ENCODE measurements at regions not wholly inside any gene's neighbourhood (a gene's known extent, or its start where the extent isn't known, plus 50 kb on each side); places are given as distances from the start of the nearest gene placed in this dataset.

GRCh38 chr10:78820007-78820362 is 248.8 kb upstream of the ZMIZ1 start:
- H3K36me3 ChIP-seq = no peaks in the 10 kb centered on the region
- H3K9me3 ChIP-seq = no peaks in the 10 kb centered on the region
- peaks cover 7% of the 10 kb centered on the region for H3K4me1 ChIP-seq
- H3K4me3 ChIP-seq = no peak overlapping the region
- TF ChIP-seq EP300 (IDR thresholded peaks at IDR 0.05) = no peak
- no peak for TF ChIP-seq POLR2A (IDR thresholded peaks at IDR 0.05)
- no peak for TF ChIP-seq POLR2AphosphoS5 (IDR thresholded peaks at IDR 0.05)
- TF ChIP-seq, protein P1, sequence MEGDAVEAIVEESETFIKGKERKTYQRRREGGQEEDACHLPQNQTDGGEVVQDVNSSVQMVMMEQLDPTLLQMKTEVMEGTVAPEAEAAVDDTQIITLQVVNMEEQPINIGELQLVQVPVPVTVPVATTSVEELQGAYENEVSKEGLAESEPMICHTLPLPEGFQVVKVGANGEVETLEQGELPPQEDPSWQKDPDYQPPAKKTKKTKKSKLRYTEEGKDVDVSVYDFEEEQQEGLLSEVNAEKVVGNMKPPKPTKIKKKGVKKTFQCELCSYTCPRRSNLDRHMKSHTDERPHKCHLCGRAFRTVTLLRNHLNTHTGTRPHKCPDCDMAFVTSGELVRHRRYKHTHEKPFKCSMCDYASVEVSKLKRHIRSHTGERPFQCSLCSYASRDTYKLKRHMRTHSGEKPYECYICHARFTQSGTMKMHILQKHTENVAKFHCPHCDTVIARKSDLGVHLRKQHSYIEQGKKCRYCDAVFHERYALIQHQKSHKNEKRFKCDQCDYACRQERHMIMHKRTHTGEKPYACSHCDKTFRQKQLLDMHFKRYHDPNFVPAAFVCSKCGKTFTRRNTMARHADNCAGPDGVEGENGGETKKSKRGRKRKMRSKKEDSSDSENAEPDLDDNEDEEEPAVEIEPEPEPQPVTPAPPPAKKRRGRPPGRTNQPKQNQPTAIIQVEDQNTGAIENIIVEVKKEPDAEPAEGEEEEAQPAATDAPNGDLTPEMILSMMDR (IDR thresholded peaks at IDR 0.05) = no peak
- 83% methylated on average over 2 of the region's 2 CpGs for WGBS
- H3K27ac ChIP-seq = no peak overlapping the region
- H3K27me3 ChIP-seq = no peaks in the 10 kb centered on the region
- no peak for DNase-seq (ENCODE audit: low spot score in 2 of 2)

DNA sequence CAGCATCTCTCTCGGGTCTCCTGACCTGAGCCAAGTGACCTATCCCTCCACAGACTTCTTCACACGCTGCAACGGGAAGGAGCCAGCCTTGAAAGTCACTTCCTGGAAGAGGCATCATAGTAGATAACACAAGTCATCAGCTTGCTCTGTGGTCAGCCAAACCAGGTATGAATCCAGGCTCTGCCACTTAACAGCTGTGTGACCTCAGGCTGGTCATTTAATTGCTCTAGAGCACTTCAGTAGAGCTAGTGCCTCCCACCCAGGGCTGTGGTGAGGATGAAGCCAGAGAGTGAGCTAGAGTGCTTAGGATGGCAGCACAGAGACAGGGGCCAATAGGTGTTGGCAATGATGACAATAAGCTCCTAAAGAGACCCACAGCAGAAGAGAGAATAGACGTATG is 247.7 kb upstream of the ZMIZ1 start:
- Histone ChIP-seq H3K27me3 (no peaks in the 10 kb centered on the region), H3K9me3 (no peaks in the 10 kb centered on the region), H3K4me3 (no peak overlapping the region), H3K27ac (no peak overlapping the region), H3K4me1 (peaks cover 7% of the 10 kb centered on the region), H3K36me3 (no peaks in the 10 kb centered on the region)
- TF ChIP-seq POLR2AphosphoS5 (IDR thresholded peaks at IDR 0.05) = no peak
- DNase-seq (ENCODE audit: low spot score in 2 of 2) = no peak
- 83% methylated on average over 4 of the region's 4 CpGs for WGBS

DNA sequence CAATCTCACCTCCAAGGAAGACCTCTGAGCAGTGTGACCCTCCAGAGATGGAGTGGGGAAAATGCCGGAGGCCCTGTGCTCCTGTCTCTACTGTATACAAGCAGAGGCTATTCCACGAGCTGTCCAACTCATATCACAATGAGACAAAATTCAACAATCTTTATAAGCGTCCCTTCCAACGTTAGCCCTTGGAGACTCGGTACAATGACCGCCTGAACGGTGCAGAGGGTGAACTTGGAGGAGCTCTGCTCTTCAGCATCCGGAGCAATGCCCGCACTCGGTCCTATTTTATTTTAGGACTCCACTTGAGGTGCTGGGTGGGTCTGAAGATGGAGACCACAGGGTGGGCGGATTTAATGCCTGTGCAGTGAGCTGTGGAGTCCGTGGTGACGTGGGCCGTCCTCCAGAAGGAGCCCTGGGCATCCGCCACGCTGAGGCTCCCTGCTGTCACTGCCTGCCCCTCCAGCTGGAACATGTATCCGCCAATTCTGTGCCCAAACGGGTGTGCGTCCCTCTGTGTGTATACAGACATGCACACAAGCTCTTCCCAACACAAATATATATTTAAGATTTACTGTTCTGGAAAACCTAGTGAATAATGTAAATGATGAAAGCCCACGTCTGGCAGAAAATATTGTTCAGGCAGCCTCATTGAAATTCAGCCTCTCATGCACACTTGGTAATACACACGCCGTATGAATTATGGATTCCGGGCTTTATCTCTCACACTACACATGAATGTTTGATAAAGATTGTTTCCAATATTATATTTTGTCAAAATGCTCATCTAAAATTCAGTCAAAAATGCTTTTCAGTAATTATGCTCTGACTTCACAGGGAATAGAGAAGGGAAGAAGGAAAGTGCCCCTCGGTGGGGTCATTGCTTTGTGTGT is 239.9 kb upstream of the ZMIZ1 start:
- Histone ChIP-seq H3K36me3 (no peaks in the 10 kb centered on the region), H3K4me3 (no peak overlapping the region), H3K9me3 (no peaks in the 10 kb centered on the region), H3K27ac (no peak overlapping the region), H3K4me1 (no peaks in the 10 kb centered on the region), H3K27me3 (no peaks in the 10 kb centered on the region)
- TF ChIP-seq, protein P1 (IDR thresholded peaks at IDR 0.05) = no peak
- no peak for TF ChIP-seq POLR2A (IDR thresholded peaks at IDR 0.05)
- no peak for TF ChIP-seq POLR2AphosphoS5 (IDR thresholded peaks at IDR 0.05)
- TF ChIP-seq EP300 (IDR thresholded peaks at IDR 0.05) = no peak
- WGBS = 92% methylated on average over 23 of the region's 24 CpGs
- no peak for DNase-seq (ENCODE audit: low spot score in 2 of 2)

GRCh38 chr10:78829565-78829964 is 239.2 kb upstream of the ZMIZ1 start:
- Histone ChIP-seq H3K27ac (no peak overlapping the region), H3K9me3 (no peaks in the 10 kb centered on the region), H3K27me3 (no peaks in the 10 kb centered on the region), H3K4me3 (no peak overlapping the region), H3K36me3 (no peaks in the 10 kb centered on the region), H3K4me1 (no peaks in the 10 kb centered on the region)
- 64% methylated on average over 9 of the region's 9 CpGs for WGBS
- TF ChIP-seq EP300 (IDR thresholded peaks at IDR 0.05) (no peak), POLR2A (IDR thresholded peaks at IDR 0.05) (no peak), POLR2AphosphoS5 (IDR thresholded peaks at IDR 0.05) (no peak)
- TF ChIP-seq, protein P1 (IDR thresholded peaks at IDR 0.05) = no peak
- no peak for DNase-seq (ENCODE audit: low spot score in 2 of 2)

GRCh38 chr10:78830062-78830975 is 238.4 kb upstream of the ZMIZ1 start:
- H3K27me3 ChIP-seq = no peaks in the 10 kb centered on the region
- DNase-seq (ENCODE audit: low spot score in 2 of 2) = no peak
- H3K36me3 ChIP-seq = no peaks in the 10 kb centered on the region
- 61% methylated on average over 7 of the region's 7 CpGs for WGBS
- H3K27ac ChIP-seq = no peak overlapping the region
- H3K9me3 ChIP-seq = no peaks in the 10 kb centered on the region
- H3K4me1 ChIP-seq = no peaks in the 10 kb centered on the region
- TF ChIP-seq POLR2AphosphoS5 (IDR thresholded peaks at IDR 0.05) = no peak
- TF ChIP-seq, protein P1 (IDR thresholded peaks at IDR 0.05) = no peak
- TF ChIP-seq POLR2A (IDR thresholded peaks at IDR 0.05) = no peak
- TF ChIP-seq EP300 (IDR thresholded peaks at IDR 0.05) = no peak
- no peak overlapping the region for H3K4me3 ChIP-seq

All from suprapubic skin (tissue), 4 donors.